IPS DF 6.9 (cell line): ENCODE measurements at regions not wholly inside any gene's neighbourhood (a gene's known extent, or its start where the extent isn't known, plus 50 kb on each side); places are given as distances from the start of the nearest gene placed in this dataset.
A peak's percentile ranks its signal among the peaks of the same experiment; 100 is the strongest.

Source experiments
- DNase-seq: peaks from one replicate; pipeline ENCODE4 v3.0.0-alpha.2; 2013; ENCODE audit warnings: low read depth, low spot score
- H3K27ac ChIP-seq: one replicate; pipeline ENCODE4 v1.5.1; 2013; ENCODE audit warnings: low read length, control low read depth
- H3K27me3 ChIP-seq: 2 replicates; pipeline ENCODE4 v1.6.1; 2013; ENCODE audit warnings: mild to moderate bottlenecking, low read length; ENCODE audit not compliant: control insufficient read depth, insufficient read depth
- H3K36me3 ChIP-seq: 2 replicates; pipeline ENCODE4 v1.6.1; 2013; ENCODE audit warnings: low read length; ENCODE audit not compliant: control insufficient read depth, insufficient read depth
- H3K4me1 ChIP-seq: 2 replicates; pipeline ENCODE4 v1.6.1; 2013; ENCODE audit warnings: low read length; ENCODE audit not compliant: control insufficient read depth, insufficient read depth
- H3K4me3 ChIP-seq: 2 replicates; pipeline ENCODE4 v1.5.1; 2013; ENCODE audit warnings: mild to moderate bottlenecking, low read length
- H3K9me3 ChIP-seq: 2 replicates; pipeline ENCODE4 v1.6.1; 2013; ENCODE audit warnings: low read length, inconsistent platforms; ENCODE audit not compliant: control insufficient read depth, insufficient read depth
- WGBS: extraction: QIAGEN DNeasy Blood & Tissue Kit; methylation state at CpG from one replicate; pipeline ENCODE4 v1.1.7; 2013; ENCODE audit warnings: mixed read lengths, missing lambda C conversion rate; ENCODE audit not compliant: insufficient read length, insufficient coverage; 5-methylcytosine and 5-hydroxymethylcytosine counted together

GRCh38 chr5:56490971-56491468 is 257.9 kb upstream of the ANKRD55 start:
- Histone ChIP-seq H3K4me1 (no peaks in the 10 kb centered on the region), H3K9me3 (no peaks in the 10 kb centered on the region; the same call in 1 of the 2 replicates), H3K36me3 (no peaks in the 10 kb centered on the region; the same call in 1 of the 2 replicates), H3K27ac (no peak overlapping the region), H3K4me3 (no peak overlapping the region), H3K27me3 (no peaks in the 10 kb centered on the region)
- no CpG with 5 or more reads among the region's 9 CpGs for WGBS
- DNase-seq: no peak

GRCh38 chr5:56489272-56489671 is 256.1 kb upstream of the ANKRD55 start:
- Histone ChIP-seq H3K4me3 (no peak overlapping the region), H3K36me3 (no peaks in the 10 kb centered on the region; the same call in 1 of the 2 replicates), H3K4me1 (no peaks in the 10 kb centered on the region), H3K9me3 (no peaks in the 10 kb centered on the region; the same call in 1 of the 2 replicates), H3K27ac (no peak overlapping the region), H3K27me3 (no peaks in the 10 kb centered on the region)
- WGBS: no CpG with 5 or more reads among the region's 4 CpGs
- no peak for DNase-seq

- Histone ChIP-seq H3K27ac (no peak overlapping the region), H3K27me3 (no peaks in the 10 kb centered on the region), H3K4me3 (no peak overlapping the region), H3K36me3 (no peaks in the 10 kb centered on the region; the same call in 1 of the 2 replicates), H3K4me1 (no peaks in the 10 kb centered on the region), H3K9me3 (no peaks in the 10 kb centered on the region; the same call in 1 of the 2 replicates)
- WGBS: no CpG with 5 or more reads among the region's 25 CpGs
- DNase-seq: no peak
These were observed 254.5 kb upstream of the ANKRD55 start for GRCh38 chr5:56487528-56488115.

GRCh38 chr5:56482363-56482762 is 249.2 kb upstream of the ANKRD55 start:
- no peak overlapping the region for H3K4me3 ChIP-seq
- no peaks in the 10 kb centered on the region for H3K36me3 ChIP-seq
- peaks cover 2% of the 10 kb centered on the region; the same call in 1 of the 2 replicates for H3K4me1 ChIP-seq
- no peaks in the 10 kb centered on the region for H3K9me3 ChIP-seq
- peaks cover 3% of the 10 kb centered on the region; the same call in 1 of the 2 replicates for H3K27me3 ChIP-seq
- DNase-seq: no peak
- WGBS: no CpG with 5 or more reads among the region's 3 CpGs
- no peak overlapping the region for H3K27ac ChIP-seq

- peak overlapping the region; percentile 34; the same call in 1 of the 2 replicates for H3K4me3 ChIP-seq
- no peak overlapping the region for H3K27ac ChIP-seq
- H3K4me1 ChIP-seq: peaks cover 2% of the 10 kb centered on the region; the same call in 1 of the 2 replicates
- WGBS: no CpG with 5 or more reads among the region's 26 CpGs
- H3K27me3 ChIP-seq: peaks cover 3% of the 10 kb centered on the region; the same call in 1 of the 2 replicates
- no peaks in the 10 kb centered on the region for H3K36me3 ChIP-seq
- no peaks in the 10 kb centered on the region for H3K9me3 ChIP-seq
- no peak for DNase-seq
These were observed 248.6 kb upstream of the ANKRD55 start for GRCh38 chr5:56481428-56482357.

GRCh38 chr5:56480705-56481427 is 247.7 kb upstream of the ANKRD55 start:
- Histone ChIP-seq H3K36me3 (no peaks in the 10 kb centered on the region), H3K9me3 (no peaks in the 10 kb centered on the region), H3K4me1 (peaks cover 2% of the 10 kb centered on the region; the same call in 1 of the 2 replicates), H3K27ac (no peak overlapping the region), H3K4me3 (peak overlapping the region; percentile 34; the same call in 1 of the 2 replicates), H3K27me3 (peaks cover 3% of the 10 kb centered on the region; the same call in 1 of the 2 replicates)
- no CpG with 5 or more reads among the region's 62 CpGs for WGBS
- no peak for DNase-seq

- DNase-seq: no peak
- H3K9me3 ChIP-seq: no peaks in the 10 kb centered on the region
- WGBS: no CpG with 5 or more reads among the region's 15 CpGs
- H3K4me1 ChIP-seq: peaks cover 2% of the 10 kb centered on the region; the same call in 1 of the 2 replicates
- peak overlapping the region; percentile 34; the same call in 1 of the 2 replicates for H3K4me3 ChIP-seq
- no peak overlapping the region for H3K27ac ChIP-seq
- peaks cover 3% of the 10 kb centered on the region; the same call in 1 of the 2 replicates for H3K27me3 ChIP-seq
- no peaks in the 10 kb centered on the region for H3K36me3 ChIP-seq
These were observed 247.1 kb upstream of the ANKRD55 start for GRCh38 chr5:56480078-56480704.

- H3K9me3 ChIP-seq: no peaks in the 10 kb centered on the region
- H3K27me3 ChIP-seq: peaks cover 3% of the 10 kb centered on the region; the same call in 1 of the 2 replicates
- no peaks in the 10 kb centered on the region for H3K36me3 ChIP-seq
- H3K27ac ChIP-seq: no peak overlapping the region
- no CpG with 5 or more reads among the region's 9 CpGs for WGBS
- peaks cover 2% of the 10 kb centered on the region; the same call in 1 of the 2 replicates for H3K4me1 ChIP-seq
- DNase-seq: no peak
- no peak overlapping the region for H3K4me3 ChIP-seq
These were observed 246.6 kb upstream of the ANKRD55 start for GRCh38 chr5:56479696-56480077.

- H3K4me1 ChIP-seq: peaks cover 2% of the 10 kb centered on the region; the same call in 1 of the 2 replicates
- no peak overlapping the region for H3K27ac ChIP-seq
- DNase-seq: no peak
- no CpG with 5 or more reads among the region's 3 CpGs for WGBS
- H3K4me3 ChIP-seq: no peak overlapping the region
- H3K27me3 ChIP-seq: peaks cover 3% of the 10 kb centered on the region; the same call in 1 of the 2 replicates
- no peaks in the 10 kb centered on the region for H3K36me3 ChIP-seq
- no peaks in the 10 kb centered on the region for H3K9me3 ChIP-seq
These were observed 246.0 kb upstream of the ANKRD55 start for GRCh38 chr5:56479126-56479525.
